ENCODE measurements at regions not wholly inside any gene's neighbourhood (a gene's known extent, or its start where the extent isn't known, plus 50 kb on each side); places are given as distances from the start of the nearest gene placed in this dataset.

DNA sequence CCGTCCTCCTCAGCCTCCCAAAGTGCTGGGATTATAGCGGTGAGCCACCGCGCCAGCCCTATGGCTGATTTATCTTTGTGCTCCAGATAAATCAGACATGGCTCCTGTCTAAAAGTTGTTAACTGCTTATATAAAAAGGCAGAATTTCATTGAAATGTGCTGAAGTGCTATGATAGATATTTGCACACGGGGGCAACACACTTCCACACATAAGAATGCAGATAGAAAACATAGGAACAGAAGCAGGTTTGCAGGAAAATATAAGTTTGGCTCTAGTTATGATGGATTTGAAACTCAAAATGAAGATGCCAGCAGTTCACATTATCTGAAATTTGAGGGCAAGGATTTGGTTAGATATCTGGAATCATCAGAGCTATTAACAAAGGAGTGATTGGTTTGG, 163.1 kb upstream of the SLITRK2 start:
- TF ChIP-seq, protein P1, sequence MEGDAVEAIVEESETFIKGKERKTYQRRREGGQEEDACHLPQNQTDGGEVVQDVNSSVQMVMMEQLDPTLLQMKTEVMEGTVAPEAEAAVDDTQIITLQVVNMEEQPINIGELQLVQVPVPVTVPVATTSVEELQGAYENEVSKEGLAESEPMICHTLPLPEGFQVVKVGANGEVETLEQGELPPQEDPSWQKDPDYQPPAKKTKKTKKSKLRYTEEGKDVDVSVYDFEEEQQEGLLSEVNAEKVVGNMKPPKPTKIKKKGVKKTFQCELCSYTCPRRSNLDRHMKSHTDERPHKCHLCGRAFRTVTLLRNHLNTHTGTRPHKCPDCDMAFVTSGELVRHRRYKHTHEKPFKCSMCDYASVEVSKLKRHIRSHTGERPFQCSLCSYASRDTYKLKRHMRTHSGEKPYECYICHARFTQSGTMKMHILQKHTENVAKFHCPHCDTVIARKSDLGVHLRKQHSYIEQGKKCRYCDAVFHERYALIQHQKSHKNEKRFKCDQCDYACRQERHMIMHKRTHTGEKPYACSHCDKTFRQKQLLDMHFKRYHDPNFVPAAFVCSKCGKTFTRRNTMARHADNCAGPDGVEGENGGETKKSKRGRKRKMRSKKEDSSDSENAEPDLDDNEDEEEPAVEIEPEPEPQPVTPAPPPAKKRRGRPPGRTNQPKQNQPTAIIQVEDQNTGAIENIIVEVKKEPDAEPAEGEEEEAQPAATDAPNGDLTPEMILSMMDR (IDR thresholded peaks at IDR 0.05): no peak
- no peak for TF ChIP-seq POLR2A (IDR thresholded peaks at IDR 0.05)
